GM19023 (cell line): ENCODE measurements at regions not wholly inside any gene's neighbourhood (a gene's known extent, or its start where the extent isn't known, plus 50 kb on each side); places are given as distances from the start of the nearest gene placed in this dataset.
"Not testable (repeated sequence)": the region's sequence is repeated elsewhere in the genome, so short reads cannot be mapped to it uniquely, and the experiment has no call there.

Source experiments
- ATAC-seq: cut with Tn5 transposase; IDR thresholded peaks from one replicate; pipeline ENCODE4 v1.9.1; 2021; ENCODE audit warnings: mild to moderate bottlenecking, moderate library complexity; ENCODE audit not compliant: unreplicated experiment

- not testable (repeated sequence) for ATAC-seq
Observed at GRCh38 chr1:120941066-120941465, 51.5 kb downstream of the PPIAL4A start.

- ATAC-seq: not testable (repeated sequence)
Observed at GRCh38 chr1:120941836-120942217, 52.3 kb downstream of the PPIAL4A start.

- peak; percentile 88 for ATAC-seq
Observed at GRCh38 chr1:120942218-120942944, 52.8 kb downstream of the PPIAL4A start.

GRCh38 chr1:120942945-120943319 is 53.4 kb downstream of the PPIAL4A start:
- not testable (repeated sequence) for ATAC-seq

- ATAC-seq: not testable (repeated sequence)
Observed at GRCh38 chr1:120944691-120945090, 55.1 kb downstream of the PPIAL4A start.

- ATAC-seq: not testable (repeated sequence)
Observed at GRCh38 chr1:120945122-120945521, 55.6 kb downstream of the PPIAL4A start.

GRCh38 chr1:120947114-120947513 is 57.5 kb downstream of the PPIAL4A start:
- ATAC-seq: not testable (repeated sequence)

- ATAC-seq: not testable (repeated sequence)
Observed at GRCh38 chr1:120949724-120950123, 60.2 kb downstream of the PPIAL4A start.

GRCh38 chr1:120950633-120951032 is 61.1 kb downstream of the PPIAL4A start:
- not testable (repeated sequence) for ATAC-seq

GRCh38 chr1:120951100-120951499 is 61.5 kb downstream of the PPIAL4A start:
- ATAC-seq: not testable (repeated sequence)

GRCh38 chr1:120952207-120952870 is 62.8 kb downstream of the PPIAL4A start:
- ATAC-seq: not testable (repeated sequence)

- ATAC-seq: not testable (repeated sequence)
Observed at GRCh38 chr1:120952871-120953265, 63.3 kb downstream of the PPIAL4A start.

GRCh38 chr1:120954736-120955135 is 65.2 kb downstream of the PPIAL4A start:
- no peak for ATAC-seq

GRCh38 chr1:120955961-120956360 is 66.4 kb downstream of the PPIAL4A start:
- ATAC-seq: not testable (repeated sequence)

- ATAC-seq: not testable (repeated sequence)
Observed at GRCh38 chr1:120966018-120966417, 76.4 kb downstream of the PPIAL4A start.

GRCh38 chr1:120972863-120973262 is 83.3 kb downstream of the PPIAL4A start:
- not testable (repeated sequence) for ATAC-seq

- not testable (repeated sequence) for ATAC-seq
Observed at GRCh38 chr1:120973836-120974235, 84.3 kb downstream of the PPIAL4A start.

GRCh38 chr1:120977279-120977678 is 87.7 kb downstream of the PPIAL4A start:
- ATAC-seq: not testable (repeated sequence)

- not testable (repeated sequence) for ATAC-seq
Observed at GRCh38 chr1:120981489-120982094, 92.0 kb downstream of the PPIAL4A start.

GRCh38 chr1:120994614-120995013 is 105.0 kb downstream of the PPIAL4A start:
- ATAC-seq: not testable (repeated sequence)

- ATAC-seq: peak; percentile 74
Observed at GRCh38 chr1:120995025-120995424, 105.5 kb downstream of the PPIAL4A start.
